Liver (tissue), 8 donors: ENCODE measurements at regions not wholly inside any gene's neighbourhood (a gene's known extent, or its start where the extent isn't known, plus 50 kb on each side); places are given as distances from the start of the nearest gene placed in this dataset.

Experiments used
- DNase-seq: peaks from one replicate; pipeline ENCODE4 v3.0.0-alpha.2; 2017; ENCODE audit warnings: low spot score
- H3K27ac ChIP-seq, 2 donors: one replicate each; pipeline ENCODE4 v1.7.0; 2013; ENCODE audit warnings: inconsistent platforms in 2 of 2, low read length in 2 of 2, control low read depth in 1 of 2, low read depth in 1 of 2, mild to moderate bottlenecking in 1 of 2
- H3K27me3 ChIP-seq, 4 donors: one replicate each; pipeline versions ENCODE4 v1.6.1 to v1.7.0; 2013; ENCODE audit warnings: low read length in 3 of 4, inconsistent platforms in 1 of 4, mild to moderate bottlenecking in 1 of 4, moderate library complexity in 1 of 4; ENCODE audit not compliant: control insufficient read depth in 4 of 4, insufficient read depth in 4 of 4
- H3K36me3 ChIP-seq, 4 donors: one replicate each; pipeline versions ENCODE4 v1.6.1 to v1.7.0; 2013; ENCODE audit warnings: low read length in 3 of 4, mild to moderate bottlenecking in 3 of 4, low read depth in 1 of 4, moderate library complexity in 1 of 4; ENCODE audit not compliant: control insufficient read depth in 4 of 4, insufficient read depth in 3 of 4
- H3K4me1 ChIP-seq, 4 donors: one replicate each; pipeline versions ENCODE4 v1.6.1 to v1.7.0; 2013; ENCODE audit warnings: low read length in 3 of 4, mild to moderate bottlenecking in 3 of 4, moderate library complexity in 1 of 4; ENCODE audit not compliant: control insufficient read depth in 4 of 4, insufficient read depth in 4 of 4
- H3K4me3 ChIP-seq, 3 donors: one replicate each; pipeline versions ENCODE4 v1.6.1 to v1.7.0; 2013; ENCODE audit warnings: low read length in 3 of 3, control low read depth in 1 of 3, low read depth in 1 of 3, mild to moderate bottlenecking in 1 of 3
- H3K9ac ChIP-seq, 2 donors: one replicate each; pipeline ENCODE4 v1.7.0; 2013; ENCODE audit warnings: low read length in 2 of 2, mild to moderate bottlenecking in 2 of 2, moderate library complexity in 2 of 2, control low read depth in 1 of 2, low read depth in 1 of 2
- H3K9me3 ChIP-seq, 4 donors: one replicate each; pipeline versions ENCODE4 v1.6.1 to v1.7.0; 2013; ENCODE audit warnings: low read length in 3 of 4; ENCODE audit not compliant: control insufficient read depth in 4 of 4
- ATF3 ChIP-seq: IDR thresholded peaks from 2 replicates; pipeline ENCODE4 v1.6.1; 2016; ENCODE audit warnings: antibody characterized with exemption
- CTCF ChIP-seq: fragments of 150-350 bp; IDR thresholded peaks from 2 replicates; pipeline ENCODE4 v1.5.1; 2017; ENCODE audit warnings: improper control_type of control experiment, low read depth, low read length; ENCODE audit not compliant: missing input control
- EGR1 ChIP-seq, 2 donors: IDR thresholded peaks; 2 replicates each; pipeline ENCODE4 v1.6.1; 2016 to 2018; ENCODE audit warnings: antibody characterized with exemption in 2 of 2, low read depth in 2 of 2
- FOXA1 ChIP-seq: IDR thresholded peaks from 2 replicates; pipeline ENCODE4 v1.6.1; 2016; ENCODE audit warnings: antibody characterized with exemption
- FOXA2 ChIP-seq: IDR thresholded peaks from 2 replicates; pipeline ENCODE4 v1.6.1; 2016; ENCODE audit warnings: antibody characterized with exemption
- GABPA ChIP-seq, 2 donors: IDR thresholded peaks in 1 of 2; conservative IDR thresholded peaks in 1 of 2; 2 replicates each; pipeline ENCODE4 v1.6.1; 2016; ENCODE audit warnings: antibody characterized with exemption in 2 of 2, mild to moderate bottlenecking in 1 of 2, moderate library complexity in 1 of 2
- HNF4A ChIP-seq, 2 donors: conservative IDR thresholded peaks; 2 replicates each; pipeline ENCODE4 v1.6.1; 2016; ENCODE audit warnings: antibody characterized with exemption in 2 of 2, mild to moderate bottlenecking in 2 of 2
- HNF4G ChIP-seq: IDR thresholded peaks from 2 replicates; pipeline ENCODE4 v1.6.1; 2016; ENCODE audit warnings: antibody characterized with exemption
- JUND ChIP-seq, 2 donors: IDR thresholded peaks; 2 replicates each; pipeline ENCODE4 v1.6.1; 2016; ENCODE audit warnings: antibody characterized with exemption in 2 of 2
- MAX ChIP-seq: IDR thresholded peaks from 2 replicates; pipeline ENCODE4 v1.6.1; 2016; ENCODE audit warnings: antibody characterized with exemption
- NR2F2 ChIP-seq: IDR thresholded peaks from 2 replicates; pipeline ENCODE4 v1.6.1; 2016; ENCODE audit warnings: antibody characterized with exemption
- RAD21 ChIP-seq, 2 donors: IDR thresholded peaks; 2 replicates each; pipeline ENCODE4 v1.6.1; 2016; ENCODE audit warnings: antibody characterized with exemption in 2 of 2, mild to moderate bottlenecking in 2 of 2
- REST ChIP-seq: IDR thresholded peaks from 2 replicates; pipeline ENCODE4 v1.6.1; 2016; ENCODE audit warnings: antibody characterized with exemption, mild to moderate bottlenecking
- RXRA ChIP-seq, 2 donors: IDR thresholded peaks; 2 replicates each; pipeline ENCODE4 v1.6.1; 2017 to 2018; ENCODE audit warnings: antibody characterized with exemption in 2 of 2, mild to moderate bottlenecking in 1 of 2
- SP1 ChIP-seq: IDR thresholded peaks from 2 replicates; pipeline ENCODE4 v1.6.1; 2018; ENCODE audit warnings: antibody characterized with exemption, mild to moderate bottlenecking
- TAF1 ChIP-seq: conservative IDR thresholded peaks from 2 replicates; pipeline ENCODE4 v1.6.1; 2016; ENCODE audit warnings: antibody characterized with exemption, mild to moderate bottlenecking
- YY1 ChIP-seq: IDR thresholded peaks from 2 replicates; pipeline ENCODE4 v1.6.1; 2016; ENCODE audit warnings: antibody characterized with exemption, mild to moderate bottlenecking
- ZBTB33 ChIP-seq: IDR thresholded peaks from 2 replicates; pipeline ENCODE4 v1.6.1; 2016; ENCODE audit warnings: antibody characterized with exemption
- WGBS: extraction: QIAGEN DNeasy Blood & Tissue Kit; methylation state at CpG from one replicate; pipeline ENCODE4 v1.1.7; 2013; 5-methylcytosine and 5-hydroxymethylcytosine counted together
- donor health status: healthy.
- donor health status: healthy.
- donor health status: healthy.
- donor health status: healthy.
- donor health status: healthy.

- H3K4me3 ChIP-seq: no peak overlapping the region
- 91% methylated on average over 4 of the region's 4 CpGs for WGBS
- H3K36me3 ChIP-seq: no peaks in the 10 kb centered on the region
- H3K4me1 ChIP-seq: no peaks in the 10 kb centered on the region
- H3K27me3 ChIP-seq: no peaks in the 10 kb centered on the region
- TF ChIP-seq JUND (IDR thresholded peaks at IDR 0.05) (no peak), ATF3 (no peak), HNF4G (no peak), GABPA (IDR thresholded peaks at IDR 0.05 in 1 of 2, conservative IDR thresholded peaks at IDR 0.05 in 1 of 2) (no peak), HNF4A (conservative IDR thresholded peaks at IDR 0.05) (no peak), RAD21 (IDR thresholded peaks at IDR 0.05) (no peak), CTCF (no peak), YY1 (no peak), RXRA (IDR thresholded peaks at IDR 0.05) (no peak), SP1 (no peak), ZBTB33 (no peak), FOXA2 (no peak), EGR1 (IDR thresholded peaks at IDR 0.05; ENCODE audit: low read depth in 2 of 2) (no peak), FOXA1 (no peak), TAF1 (no peak), MAX (no peak), REST (no peak)
- H3K9ac ChIP-seq: no peak overlapping the region
- no peaks in the 10 kb centered on the region for H3K9me3 ChIP-seq
- DNase-seq: no peak
- no peak overlapping the region for H3K27ac ChIP-seq
These were observed 566.9 kb downstream of the BCL11A start for GRCh38 chr2:59986511-59986910.

GRCh38 chr2:59985923-59986322, 567.5 kb downstream of the BCL11A start:
- WGBS: 88% methylated on average over 3 of the region's 3 CpGs
- H3K27ac ChIP-seq: no peak overlapping the region
- H3K27me3 ChIP-seq: no peaks in the 10 kb centered on the region
- no peaks in the 10 kb centered on the region for H3K4me1 ChIP-seq
- H3K4me3 ChIP-seq: no peak overlapping the region
- no peaks in the 10 kb centered on the region for H3K9me3 ChIP-seq
- no peak overlapping the region for H3K9ac ChIP-seq
- no peak for DNase-seq
- H3K36me3 ChIP-seq: no peaks in the 10 kb centered on the region
- no peak for TF ChIP-seq TAF1
- TF ChIP-seq YY1: no peak
- no peak for TF ChIP-seq HNF4A (conservative IDR thresholded peaks at IDR 0.05)
- no peak for TF ChIP-seq SP1
- no peak for TF ChIP-seq ATF3
- no peak for TF ChIP-seq HNF4G
- no peak for TF ChIP-seq JUND (IDR thresholded peaks at IDR 0.05)
- no peak for TF ChIP-seq FOXA2
- TF ChIP-seq RXRA (IDR thresholded peaks at IDR 0.05): no peak
- no peak for TF ChIP-seq EGR1 (IDR thresholded peaks at IDR 0.05; ENCODE audit: low read depth in 2 of 2)
- no peak for TF ChIP-seq MAX
- TF ChIP-seq GABPA (IDR thresholded peaks at IDR 0.05 in 1 of 2, conservative IDR thresholded peaks at IDR 0.05 in 1 of 2): no peak
- TF ChIP-seq CTCF: no peak
- TF ChIP-seq ZBTB33: no peak
- TF ChIP-seq FOXA1: no peak
- no peak for TF ChIP-seq NR2F2
